HG03280 (cell line): ENCODE measurements at regions not wholly inside any gene's neighbourhood (a gene's known extent, or its start where the extent isn't known, plus 50 kb on each side); places are given as distances from the start of the nearest gene placed in this dataset.
"Not testable (repeated sequence)": the region's sequence is repeated elsewhere in the genome, so short reads cannot be mapped to it uniquely, and the experiment has no call there.

ENCODE experiments used
- ATAC-seq: cut with Tn5 transposase; IDR thresholded peaks from one replicate; pipeline ENCODE4 v1.9.1; 2021; ENCODE audit warnings: mild to moderate bottlenecking, moderate library complexity; ENCODE audit not compliant: unreplicated experiment

- no peak for ATAC-seq
Observed at GRCh38 chrX:74251006-74251930, 52.7 kb upstream of the ZCCHC13 start.

DNA sequence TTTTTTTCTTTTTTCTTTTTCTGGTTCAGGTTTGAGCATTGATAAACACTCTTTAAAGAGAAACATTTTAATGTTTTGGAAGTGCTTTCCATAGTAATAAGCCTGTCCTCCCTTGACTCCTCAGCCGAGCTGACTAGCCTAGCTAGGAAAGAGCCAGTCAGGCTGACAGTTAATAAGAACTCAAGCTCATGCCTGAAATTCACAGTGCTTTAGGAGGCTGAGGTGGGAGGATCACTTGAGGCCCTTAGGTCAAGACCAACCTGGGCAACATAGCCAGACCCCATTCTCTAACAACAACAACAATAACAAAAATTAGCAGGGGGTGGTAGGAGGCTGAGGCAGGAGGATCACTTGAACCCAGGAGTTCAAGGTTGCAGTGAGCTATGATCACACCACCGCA lies 53.4 kb upstream of the ZCCHC13 start:
- ATAC-seq, result no peak

GRCh38 chrX:74249963-74250362 lies 54.0 kb upstream of the ZCCHC13 start:
- no peak for ATAC-seq

DNA sequence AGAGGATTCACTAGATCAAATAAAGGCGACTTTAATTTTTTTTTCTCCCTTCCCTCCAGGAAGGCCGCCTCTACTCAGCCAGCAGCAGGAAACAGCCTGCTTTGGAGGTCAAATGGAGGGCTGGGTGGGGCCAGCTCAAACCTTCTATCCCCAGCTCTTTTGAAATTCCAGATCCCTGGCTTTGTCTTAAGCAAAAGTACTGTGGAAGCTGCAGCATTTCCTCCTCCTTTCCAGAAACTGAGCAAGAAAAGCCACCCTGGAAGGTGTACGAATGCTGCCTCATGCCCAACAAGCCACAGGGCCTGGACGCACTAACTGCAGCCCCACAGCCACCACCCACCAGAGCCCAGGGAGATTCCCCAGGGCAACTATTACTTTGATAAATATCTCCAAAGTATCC lies 55.1 kb upstream of the ZCCHC13 start:
- no peak for ATAC-seq

DNA sequence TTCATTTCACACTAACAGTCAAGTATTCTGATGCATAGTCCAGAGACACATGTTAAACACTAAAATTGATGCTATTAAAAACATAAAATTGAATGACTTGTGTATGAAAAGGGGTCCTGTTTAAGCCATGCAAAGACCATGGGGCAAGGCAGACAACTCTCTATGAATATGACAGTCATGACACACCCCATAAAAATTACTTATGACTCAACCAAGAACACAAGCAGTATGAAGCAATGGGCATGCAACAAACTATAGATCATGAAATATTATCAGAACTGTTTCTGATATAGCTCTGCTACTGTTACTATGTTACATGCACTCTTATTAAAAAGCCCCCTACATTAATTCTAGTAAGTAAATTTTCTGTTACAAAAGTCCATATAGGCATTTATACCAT lies 57.5 kb upstream of the ZCCHC13 start:
- ATAC-seq, result no peak

DNA sequence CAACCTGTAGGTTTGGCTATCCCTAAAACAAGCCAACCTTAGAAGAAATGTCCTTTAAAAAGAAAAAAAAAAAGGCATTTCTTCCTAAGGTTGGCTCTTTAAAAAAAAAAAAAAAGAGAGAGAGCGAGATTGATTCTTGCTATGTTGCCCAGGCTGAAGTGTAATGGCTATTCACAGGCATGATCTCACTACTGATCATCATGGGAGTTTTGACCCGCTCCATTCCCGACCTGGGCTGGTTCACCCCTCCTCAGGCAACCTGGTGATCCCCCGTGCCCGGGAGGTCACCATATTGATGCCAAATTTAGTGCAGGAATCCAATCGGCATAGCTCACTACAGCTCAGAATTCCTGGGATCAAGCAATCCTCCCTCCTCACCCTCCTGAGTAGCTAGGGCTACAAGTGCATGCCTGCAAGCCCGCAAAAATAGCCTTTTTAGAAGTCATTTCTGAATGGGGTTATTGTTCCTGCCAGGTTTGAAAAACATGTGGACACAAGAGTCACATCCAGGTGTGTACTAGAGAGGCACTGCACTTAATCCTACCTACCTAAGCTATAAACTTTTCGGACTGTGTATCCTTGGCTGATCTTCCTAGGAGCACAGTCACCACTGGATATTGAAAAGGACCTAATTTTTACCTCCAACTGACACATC lies 61.4 kb upstream of the ZCCHC13 start:
- ATAC-seq, result no peak

DNA sequence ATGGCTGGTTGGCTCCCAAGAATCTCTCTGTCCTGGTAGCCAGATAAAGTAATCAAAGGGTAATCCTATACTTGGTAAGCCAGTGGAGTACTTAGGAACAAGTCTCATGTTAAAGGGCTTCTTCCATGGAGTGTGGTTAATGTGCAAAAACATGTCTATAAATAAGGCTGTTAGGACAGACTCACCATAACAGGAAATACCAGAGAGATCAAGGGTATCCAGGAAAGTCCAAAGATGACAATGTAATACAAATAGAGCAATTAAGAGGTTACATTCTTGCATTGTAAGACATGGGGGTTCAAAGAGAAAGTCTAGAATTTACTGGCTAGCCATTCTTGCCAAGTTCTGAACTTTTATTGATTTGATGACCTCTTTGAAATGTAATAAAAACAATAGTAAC lies 61.9 kb upstream of the ZCCHC13 start:
- no peak for ATAC-seq

- no peak for ATAC-seq
Observed at GRCh38 chrX:74238771-74239170, 65.2 kb upstream of the ZCCHC13 start.

DNA sequence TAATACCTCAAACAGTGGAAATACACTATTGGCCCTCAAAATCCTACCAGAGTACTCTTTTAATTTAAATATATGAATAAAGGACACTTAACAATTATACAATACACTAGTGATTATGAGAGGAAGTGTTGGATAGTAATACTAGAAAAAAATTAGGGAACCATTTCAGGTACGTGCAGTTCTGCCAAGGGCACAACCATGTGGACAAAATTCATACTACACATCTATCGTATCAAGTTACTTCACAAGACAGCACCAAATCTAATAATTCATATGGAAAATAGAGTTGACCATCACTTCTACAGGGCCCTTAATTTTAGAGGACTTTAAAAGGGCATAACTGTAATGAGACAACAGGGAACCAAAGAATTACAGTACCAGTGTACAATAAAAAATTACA lies 69.2 kb upstream of the ZCCHC13 start:
- no peak for ATAC-seq

GRCh38 chrX:74232859-74233258 lies 71.1 kb upstream of the ZCCHC13 start:
- no peak for ATAC-seq

DNA sequence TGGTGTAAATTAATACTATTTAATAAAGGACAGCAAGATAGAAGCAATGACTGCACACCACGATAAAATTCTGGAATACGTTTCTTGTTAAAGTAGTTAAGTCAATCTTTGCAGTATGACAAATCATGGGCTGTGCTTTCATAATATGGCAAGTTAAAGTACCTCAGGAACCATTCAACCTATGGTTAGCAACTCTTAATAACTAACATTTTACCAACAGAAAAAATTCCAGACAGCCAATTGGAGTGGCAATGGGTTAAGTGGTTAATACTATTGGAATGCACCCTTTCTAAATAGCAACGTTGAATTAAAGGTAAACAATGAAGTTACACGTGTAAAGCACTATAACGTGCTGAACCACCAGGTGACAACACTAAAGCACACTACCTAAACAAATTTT lies 72.4 kb upstream of the ZCCHC13 start:
- ATAC-seq, result no peak

- ATAC-seq, result no peak
Observed at GRCh38 chrX:74230094-74230493, 73.9 kb upstream of the ZCCHC13 start.

- ATAC-seq, result no peak
Observed at GRCh38 chrX:74225111-74225510, 78.9 kb upstream of the ZCCHC13 start.

DNA sequence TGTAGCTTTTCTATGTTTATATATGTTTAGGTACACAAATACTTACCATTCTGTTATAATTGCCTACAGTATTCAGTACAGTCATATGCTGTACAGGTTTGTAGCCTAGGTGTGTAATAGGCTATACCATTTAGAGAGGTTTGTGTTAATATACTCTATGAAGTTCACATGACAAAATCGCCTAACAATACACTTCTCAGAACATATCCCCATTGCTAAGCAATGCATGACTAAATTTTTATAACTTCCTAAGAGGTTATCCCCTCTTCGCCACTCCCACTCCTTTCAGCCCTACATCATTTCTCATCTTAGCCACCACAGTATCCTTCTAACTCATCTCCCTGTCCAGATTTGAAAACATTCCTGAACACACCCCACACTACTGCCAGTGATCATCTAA lies 83.7 kb upstream of the ZCCHC13 start:
- ATAC-seq, result no peak

DNA sequence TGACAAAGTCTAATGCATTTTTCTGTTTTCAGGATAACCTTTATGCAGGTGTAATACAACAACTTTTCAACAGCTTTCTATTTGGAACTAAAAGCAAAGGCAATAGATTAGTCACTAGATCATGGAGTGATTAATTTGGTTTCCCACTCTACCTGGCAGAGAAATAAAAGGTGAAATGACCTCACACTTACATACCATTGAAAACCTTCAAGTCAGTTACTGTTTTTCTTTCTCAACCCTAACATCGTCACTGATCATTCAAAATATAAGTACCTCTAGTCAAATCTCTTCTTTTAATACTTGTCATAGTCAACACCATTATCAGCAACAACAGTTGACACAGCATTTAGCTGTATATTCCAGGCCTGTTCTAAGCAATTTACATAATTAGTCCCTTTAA lies 85.1 kb upstream of the ZCCHC13 start:
- no peak for ATAC-seq

DNA sequence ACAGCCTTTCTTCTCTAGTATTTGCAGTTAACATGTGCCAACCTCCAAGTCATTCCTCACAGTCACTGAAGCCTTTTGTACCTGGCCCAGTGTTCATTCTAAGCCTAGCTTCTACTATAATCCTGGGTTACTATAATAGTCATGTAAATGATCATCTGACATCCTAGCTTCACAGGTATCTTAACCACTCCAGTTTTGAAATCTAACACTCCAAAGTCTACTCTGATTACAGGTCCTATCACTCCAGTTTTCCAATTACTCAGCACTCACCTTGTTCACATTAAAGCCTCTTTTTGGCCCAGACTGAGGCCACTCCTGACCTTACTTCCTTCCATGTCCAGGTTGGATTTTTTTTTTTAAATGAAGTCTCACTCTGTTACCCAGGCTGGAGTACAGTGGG lies 87.6 kb upstream of the ZCCHC13 start:
- ATAC-seq, result no peak

- ATAC-seq, result no peak
Observed at GRCh38 chrX:74211911-74212310, 92.1 kb upstream of the ZCCHC13 start.

DNA sequence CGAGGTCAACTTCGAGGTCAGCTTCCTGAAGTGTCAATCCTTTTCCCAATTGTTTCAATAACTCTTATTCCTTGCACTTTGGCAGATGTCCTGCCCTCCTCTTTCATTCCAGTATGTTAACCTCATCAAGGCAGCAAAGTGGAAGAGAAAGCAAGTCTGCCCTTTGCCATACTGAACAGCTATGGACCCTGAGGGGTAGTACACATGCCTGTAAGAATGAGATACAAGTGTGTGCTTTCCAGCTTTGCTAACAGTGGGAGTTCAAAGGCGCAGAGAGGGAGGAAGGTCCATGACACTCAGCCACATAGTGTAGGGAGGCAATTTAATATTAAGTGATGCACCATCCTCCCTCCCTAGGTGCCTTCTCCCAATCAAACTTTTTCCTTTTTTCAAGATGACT lies 96.4 kb upstream of the ZCCHC13 start:
- no peak for ATAC-seq

DNA sequence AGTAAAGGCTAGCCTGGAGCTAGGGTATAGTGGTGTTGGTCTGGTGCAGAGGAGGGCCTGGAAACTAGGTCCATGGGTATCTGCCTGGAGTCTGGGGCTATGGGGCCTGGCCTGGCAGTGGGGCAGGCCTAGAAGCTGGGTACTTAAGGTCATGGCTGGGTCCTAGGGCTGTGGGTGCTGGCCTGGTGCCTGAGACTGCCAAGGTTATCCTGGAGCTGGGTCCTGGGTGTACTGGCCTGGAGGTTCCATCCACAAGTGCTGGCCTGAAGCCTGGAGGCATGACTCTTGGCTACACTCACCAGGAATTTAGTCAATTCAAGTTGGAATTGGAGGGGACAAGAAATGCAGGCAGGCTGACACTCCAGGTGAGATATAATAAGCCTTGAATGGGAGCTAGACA lies 108.4 kb upstream of the ZCCHC13 start:
- ATAC-seq, result no peak

DNA sequence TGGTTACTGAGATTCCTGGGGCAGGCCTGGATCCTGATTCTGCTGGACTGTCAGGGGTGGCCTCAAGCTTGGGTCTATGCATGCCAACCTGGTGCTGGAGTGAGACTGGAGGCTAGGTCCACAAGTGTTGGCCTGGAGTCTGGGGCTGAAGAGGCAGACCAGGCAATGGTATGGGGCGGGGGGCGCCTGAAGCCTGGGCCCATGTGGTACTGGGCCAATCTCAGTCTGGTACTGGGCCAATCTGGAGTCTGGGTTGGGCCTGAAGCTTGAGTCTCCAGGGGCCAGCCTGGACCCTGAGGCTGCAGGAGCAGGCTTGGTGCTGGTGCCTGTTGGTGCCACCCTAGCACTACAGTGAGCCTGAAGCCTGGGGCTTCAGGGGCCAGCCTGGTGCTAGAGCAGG lies 108.9 kb upstream of the ZCCHC13 start:
- ATAC-seq, result no peak

GRCh38 chrX:74187211-74187610 lies 116.8 kb upstream of the ZCCHC13 start:
- no peak for ATAC-seq

DNA sequence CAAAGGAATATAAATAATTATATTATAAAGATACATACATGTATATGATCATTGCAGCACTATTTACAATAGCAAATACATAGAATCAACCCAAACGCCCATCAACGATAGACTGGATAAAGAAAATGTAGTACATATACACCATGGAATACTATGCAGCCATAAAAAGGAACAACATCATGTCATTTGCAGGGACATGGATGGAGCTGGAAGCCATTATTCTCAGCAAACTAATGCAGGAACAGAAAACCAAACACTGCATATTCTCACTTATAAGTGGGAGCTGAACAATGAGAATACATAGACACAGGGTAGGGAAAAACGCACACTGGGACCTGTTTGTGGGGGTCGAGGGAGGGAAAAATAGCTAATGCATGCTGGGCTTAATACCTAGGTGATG lies 120.9 kb upstream of the ZCCHC13 start:
- not testable (repeated sequence) for ATAC-seq
